ENCODE measurements at regions not wholly inside any gene's neighbourhood (a gene's known extent, or its start where the extent isn't known, plus 50 kb on each side); places are given as distances from the start of the nearest gene placed in this dataset.

- no peak for TF ChIP-seq CTCF (IDR thresholded peaks at IDR 0.05)
- TF ChIP-seq POLR2A (IDR thresholded peaks at IDR 0.05), result no peak
These were observed 456.2 kb upstream of the DYNLRB2 start for GRCh38 chr16:80084614-80085013.

All from lower leg skin (tissue), 3 donors.